IPS-NIHi7 (cell line): ENCODE measurements at regions not wholly inside any gene's neighbourhood (a gene's known extent, or its start where the extent isn't known, plus 50 kb on each side); places are given as distances from the start of the nearest gene placed in this dataset.
"Not testable (repeated sequence)": the region's sequence is repeated elsewhere in the genome, so short reads cannot be mapped to it uniquely, and the experiment has no call there.

Experiments used
- DNase-seq: peaks from one replicate; pipeline ENCODE4 v3.0.0; 2012; ENCODE audit warnings: mixed read lengths; ENCODE audit errors: extremely low spot score

- DNase-seq = no peak
Observed at GRCh38 chr3:166451997-166452396, 614.8 kb upstream of the BCHE start.

- no peak for DNase-seq
Observed at GRCh38 chr3:166447513-166447912, 610.3 kb upstream of the BCHE start.

- DNase-seq = no peak
Observed at GRCh38 chr3:166446986-166447385, 609.8 kb upstream of the BCHE start.

GRCh38 chr3:166446291-166446690 lies 609.1 kb upstream of the BCHE start:
- no peak for DNase-seq

GRCh38 chr3:166445865-166446264 lies 608.6 kb upstream of the BCHE start:
- no peak for DNase-seq

- no peak for DNase-seq
Observed at GRCh38 chr3:166444756-166445155, 607.5 kb upstream of the BCHE start.

GRCh38 chr3:166444336-166444735 lies 607.1 kb upstream of the BCHE start:
- DNase-seq = no peak

- DNase-seq = no peak
Observed at GRCh38 chr3:166435469-166436057, 598.3 kb upstream of the BCHE start.

- no peak for DNase-seq
Observed at GRCh38 chr3:166433060-166433459, 595.8 kb upstream of the BCHE start.

GRCh38 chr3:166425900-166426611 lies 588.8 kb upstream of the BCHE start:
- DNase-seq = no peak

GRCh38 chr3:166425021-166425420 lies 587.8 kb upstream of the BCHE start:
- DNase-seq = no peak

GRCh38 chr3:166423824-166424513 lies 586.7 kb upstream of the BCHE start:
- DNase-seq = not testable (repeated sequence)

- no peak for DNase-seq
Observed at GRCh38 chr3:166422556-166422955, 585.3 kb upstream of the BCHE start.

GRCh38 chr3:166420071-166420470 lies 582.8 kb upstream of the BCHE start:
- no peak for DNase-seq

- no peak for DNase-seq
Observed at GRCh38 chr3:166405896-166406295, 568.7 kb upstream of the BCHE start.

- DNase-seq = no peak
Observed at GRCh38 chr3:166405465-166405864, 568.2 kb upstream of the BCHE start.

GRCh38 chr3:166390303-166390702 lies 553.1 kb upstream of the BCHE start:
- no peak for DNase-seq

- no peak for DNase-seq
Observed at GRCh38 chr3:166388321-166388720, 551.1 kb upstream of the BCHE start.

GRCh38 chr3:166372571-166373106 lies 535.4 kb upstream of the BCHE start:
- DNase-seq = no peak

- DNase-seq = no peak
Observed at GRCh38 chr3:166367947-166368533, 530.8 kb upstream of the BCHE start.

- no peak for DNase-seq
Observed at GRCh38 chr3:166362698-166363097, 525.5 kb upstream of the BCHE start.

- DNase-seq = no peak
Observed at GRCh38 chr3:166360720-166361119, 523.5 kb upstream of the BCHE start.
